ENCODE measurements at regions not wholly inside any gene's neighbourhood (a gene's known extent, or its start where the extent isn't known, plus 50 kb on each side); places are given as distances from the start of the nearest gene placed in this dataset.
A peak's percentile ranks its signal among the peaks of the same experiment; 100 is the strongest.

GRCh38 chr14:49971156-49972130 is 78.6 kb downstream of the ARF6 start:
- DNase-seq (ENCODE audit: low spot score) = no peak

- peak; percentile 70 for DNase-seq (ENCODE audit: low spot score)
These were observed 79.3 kb downstream of the ARF6 start for GRCh38 chr14:49972131-49972671.

GRCh38 chr14:49972823-49973222 is 79.9 kb downstream of the ARF6 start:
- DNase-seq (ENCODE audit: low spot score) = no peak

- DNase-seq (ENCODE audit: low spot score) = no peak
These were observed 82.4 kb downstream of the ARF6 start for GRCh38 chr14:49975276-49975675.

GRCh38 chr14:49975799-49976198 is 82.9 kb downstream of the ARF6 start:
- no peak for DNase-seq (ENCODE audit: low spot score)

GRCh38 chr14:49977126-49977841 is 84.4 kb downstream of the ARF6 start:
- no peak for DNase-seq (ENCODE audit: low spot score)

- DNase-seq (ENCODE audit: low spot score) = no peak
These were observed 87.1 kb downstream of the ARF6 start for GRCh38 chr14:49980027-49980426.

- no peak for DNase-seq (ENCODE audit: low spot score)
These were observed 89.2 kb downstream of the ARF6 start for GRCh38 chr14:49982082-49982481.

- DNase-seq (ENCODE audit: low spot score) = no peak
These were observed 89.6 kb downstream of the ARF6 start for GRCh38 chr14:49982501-49982951.

- no peak for DNase-seq (ENCODE audit: low spot score)
These were observed 91.5 kb downstream of the ARF6 start for GRCh38 chr14:49984424-49984823.

GRCh38 chr14:49986343-49987014 is 93.6 kb downstream of the ARF6 start:
- DNase-seq (ENCODE audit: low spot score) = no peak

GRCh38 chr14:49988080-49988990 is 95.5 kb downstream of the ARF6 start:
- DNase-seq (ENCODE audit: low spot score) = peak; percentile 64

GRCh38 chr14:49989966-49990365 is 97.1 kb downstream of the ARF6 start:
- DNase-seq (ENCODE audit: low spot score) = no peak

- DNase-seq (ENCODE audit: low spot score) = no peak
These were observed 98.6 kb downstream of the ARF6 start for GRCh38 chr14:49991491-49991890.

- DNase-seq (ENCODE audit: low spot score) = no peak
These were observed 99.2 kb downstream of the ARF6 start for GRCh38 chr14:49992036-49992435.

- no peak for DNase-seq (ENCODE audit: low spot score)
These were observed 99.6 kb downstream of the ARF6 start for GRCh38 chr14:49992448-49992847.

GRCh38 chr14:49992901-49993339 is 100.0 kb downstream of the ARF6 start:
- peak; percentile 74 for DNase-seq (ENCODE audit: low spot score)

GRCh38 chr14:49993565-49993964 is 100.7 kb downstream of the ARF6 start:
- no peak for DNase-seq (ENCODE audit: low spot score)

- DNase-seq (ENCODE audit: low spot score) = no peak
These were observed 102.2 kb downstream of the ARF6 start for GRCh38 chr14:49994951-49995561.

GRCh38 chr14:49997991-49998390 is 105.1 kb downstream of the ARF6 start:
- peak; percentile 97 for DNase-seq (ENCODE audit: low spot score)
